ENCODE measurements at regions not wholly inside any gene's neighbourhood (a gene's known extent, or its start where the extent isn't known, plus 50 kb on each side); places are given as distances from the start of the nearest gene placed in this dataset.

DNA sequence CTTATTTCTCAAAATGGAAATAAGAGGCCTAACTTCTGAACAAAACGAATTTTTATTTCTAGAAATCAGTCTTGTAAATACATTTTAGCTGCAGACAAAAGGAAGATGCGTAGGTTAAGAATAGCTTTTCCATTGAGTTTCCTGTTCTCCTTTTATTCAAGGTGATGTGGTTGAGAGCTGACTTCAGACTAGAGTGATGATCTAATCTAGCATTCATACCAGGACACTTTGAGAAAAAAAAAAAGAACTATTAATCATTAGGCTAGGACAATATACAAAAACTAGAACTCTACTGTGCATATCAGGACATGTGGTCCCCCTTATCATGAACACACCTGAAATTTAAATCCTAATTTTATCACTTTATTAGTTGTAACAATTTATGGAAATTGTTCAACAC is 884.5 kb upstream of the EPHA5 start:
- TF ChIP-seq, protein P1, sequence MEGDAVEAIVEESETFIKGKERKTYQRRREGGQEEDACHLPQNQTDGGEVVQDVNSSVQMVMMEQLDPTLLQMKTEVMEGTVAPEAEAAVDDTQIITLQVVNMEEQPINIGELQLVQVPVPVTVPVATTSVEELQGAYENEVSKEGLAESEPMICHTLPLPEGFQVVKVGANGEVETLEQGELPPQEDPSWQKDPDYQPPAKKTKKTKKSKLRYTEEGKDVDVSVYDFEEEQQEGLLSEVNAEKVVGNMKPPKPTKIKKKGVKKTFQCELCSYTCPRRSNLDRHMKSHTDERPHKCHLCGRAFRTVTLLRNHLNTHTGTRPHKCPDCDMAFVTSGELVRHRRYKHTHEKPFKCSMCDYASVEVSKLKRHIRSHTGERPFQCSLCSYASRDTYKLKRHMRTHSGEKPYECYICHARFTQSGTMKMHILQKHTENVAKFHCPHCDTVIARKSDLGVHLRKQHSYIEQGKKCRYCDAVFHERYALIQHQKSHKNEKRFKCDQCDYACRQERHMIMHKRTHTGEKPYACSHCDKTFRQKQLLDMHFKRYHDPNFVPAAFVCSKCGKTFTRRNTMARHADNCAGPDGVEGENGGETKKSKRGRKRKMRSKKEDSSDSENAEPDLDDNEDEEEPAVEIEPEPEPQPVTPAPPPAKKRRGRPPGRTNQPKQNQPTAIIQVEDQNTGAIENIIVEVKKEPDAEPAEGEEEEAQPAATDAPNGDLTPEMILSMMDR (IDR thresholded peaks at IDR 0.05; ENCODE audit: low read length) = no peak
- TF ChIP-seq EZH2 (optimal IDR thresholded peaks at IDR 0.05; ENCODE audit: low read depth, low read length) = no peak

All from MM.1S (cell line).